NK-92 treated with Interleukin-12 subunit alpha and Interleukin-12 subunit beta, amount 100 ng/mL, for 24 hours (cell line): ENCODE measurements at regions not wholly inside any gene's neighbourhood (a gene's known extent, or its start where the extent isn't known, plus 50 kb on each side); places are given as distances from the start of the nearest gene placed in this dataset.
A peak's percentile ranks its signal among the peaks of the same experiment; 100 is the strongest.
"Not testable (repeated sequence)": the region's sequence is repeated elsewhere in the genome, so short reads cannot be mapped to it uniquely, and the experiment has no call there.

Source experiments
- DNase-seq: peaks from one replicate; lab custom pipeline; 2025; lab: John Stamatoyannopoulos, UW

GRCh38 chr4:152063621-152064240, 302.9 kb upstream of the GATB start:
- DNase-seq = peak; percentile 2

GRCh38 chr4:152062936-152063620, 302.3 kb upstream of the GATB start:
- DNase-seq = no peak

DNA sequence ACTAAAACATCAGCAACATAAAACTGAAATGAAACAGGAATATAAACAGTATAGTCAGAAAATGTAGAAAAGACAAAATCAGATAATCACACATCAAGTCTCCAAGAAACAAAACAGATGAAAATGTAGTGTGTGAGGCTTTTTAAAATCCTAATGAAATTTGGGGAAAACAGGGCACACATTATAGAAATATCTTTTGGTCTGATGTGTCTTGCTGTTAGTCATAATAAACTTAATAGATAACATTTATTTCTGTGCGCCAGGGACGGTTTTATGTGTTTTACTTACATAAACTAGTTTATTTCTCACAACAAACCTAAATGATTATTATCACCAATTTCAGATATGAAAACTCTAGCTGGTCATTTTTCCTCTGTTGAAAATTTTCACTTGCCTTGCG, 293.9 kb upstream of the GATB start:
- DNase-seq = no peak

- no peak for DNase-seq
Measured at GRCh38 chr4:152052451-152053057, 291.7 kb upstream of the GATB start.

DNA sequence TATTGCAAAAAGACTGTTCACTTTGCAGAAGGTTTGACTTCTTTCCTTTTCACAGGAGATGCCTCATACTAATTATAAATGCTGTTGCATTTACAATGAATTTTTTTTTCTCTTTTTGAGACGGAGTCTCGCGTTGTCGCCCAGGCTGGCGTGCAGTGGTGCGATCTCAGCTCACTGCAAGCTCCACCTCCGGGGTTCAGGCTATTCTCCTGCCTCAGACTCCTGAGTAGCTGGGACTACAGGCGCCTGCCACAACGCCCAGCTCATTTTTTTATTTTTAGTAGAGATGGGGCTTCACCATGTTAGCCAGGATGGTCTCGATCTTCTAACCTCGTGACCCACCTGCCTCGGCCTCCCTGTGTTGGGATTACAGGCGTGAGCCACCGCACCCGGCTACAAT, 290.5 kb upstream of the GATB start:
- not testable (repeated sequence) for DNase-seq

GRCh38 chr4:152050106-152050505, 289.3 kb upstream of the GATB start:
- no peak for DNase-seq

- no peak for DNase-seq
Measured at GRCh38 chr4:152047451-152047850, 286.6 kb upstream of the GATB start.

- no peak for DNase-seq
Measured at GRCh38 chr4:152045807-152046571, 285.2 kb upstream of the GATB start.

DNA sequence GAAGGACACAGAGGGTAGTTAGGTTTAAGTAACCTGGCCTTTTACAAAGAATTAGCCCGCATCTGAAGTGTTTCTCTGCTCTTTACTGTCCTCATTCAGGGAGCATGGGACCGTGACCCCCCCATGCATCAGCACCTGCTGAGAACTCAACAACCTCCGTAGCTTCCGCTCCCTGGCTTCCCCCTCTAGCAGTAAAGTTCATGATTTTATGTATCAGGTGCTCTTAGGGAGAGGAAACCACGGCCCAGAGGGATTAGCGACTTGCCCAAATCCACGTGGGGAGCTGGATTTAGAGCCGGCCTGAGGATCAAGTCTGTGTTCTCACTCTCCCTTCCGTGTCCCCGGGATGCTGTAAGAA, 284.6 kb upstream of the GATB start:
- no peak for DNase-seq

DNA sequence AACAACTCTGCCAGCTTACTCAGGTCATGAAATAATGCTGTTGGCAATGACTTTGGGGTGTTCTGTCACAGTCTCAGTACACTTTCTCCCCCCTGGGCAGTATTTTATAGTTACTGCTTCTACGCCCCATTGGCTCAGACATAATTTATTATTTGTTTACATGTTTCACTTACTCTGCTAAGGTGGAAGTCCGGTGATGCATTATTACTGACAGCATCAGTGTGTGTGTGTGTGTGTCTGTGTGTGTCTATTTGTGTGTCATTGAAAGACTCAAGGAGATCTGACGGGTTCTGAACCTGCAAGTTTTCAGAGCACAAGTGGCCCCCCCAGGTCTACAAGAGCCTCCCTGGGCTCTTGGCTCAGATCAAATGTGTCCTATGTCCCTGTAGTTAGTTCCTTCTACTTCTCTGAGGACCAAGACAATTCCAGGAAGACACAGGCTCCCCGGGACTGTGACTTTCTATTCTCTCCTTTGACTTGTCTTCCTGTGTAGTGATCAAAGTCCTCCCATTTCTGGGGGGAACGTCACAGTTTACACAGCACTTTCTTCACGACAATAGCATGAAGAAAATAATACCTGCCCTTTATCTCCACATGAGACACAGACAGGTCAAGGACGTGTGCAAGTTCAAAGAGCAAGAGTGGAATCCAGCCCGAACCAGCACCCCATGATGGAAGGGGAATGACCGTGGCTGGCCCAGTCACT, 283.7 kb upstream of the GATB start:
- DNase-seq = no peak

- DNase-seq = no peak
Measured at GRCh38 chr4:152041295-152041694, 280.5 kb upstream of the GATB start.

DNA sequence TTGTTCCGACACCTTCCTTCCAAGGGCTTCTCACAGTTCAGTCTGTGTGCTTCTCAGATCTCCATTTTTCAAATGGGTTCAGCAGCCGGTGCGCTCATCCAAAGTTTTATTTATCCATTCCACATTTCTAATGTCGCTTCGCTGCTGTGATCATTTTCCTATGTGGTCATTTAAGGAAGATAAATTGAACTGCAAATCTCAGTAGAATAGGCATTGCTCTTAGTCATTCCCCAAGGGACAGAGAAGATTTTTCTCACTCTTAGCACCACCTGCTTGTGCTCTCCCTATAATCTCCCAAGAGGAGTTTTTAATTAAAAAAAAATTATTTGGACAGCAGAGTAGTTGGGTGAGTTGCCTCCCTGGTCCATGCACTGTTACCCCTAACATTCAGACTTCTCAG, 278.9 kb upstream of the GATB start:
- no peak for DNase-seq

DNA sequence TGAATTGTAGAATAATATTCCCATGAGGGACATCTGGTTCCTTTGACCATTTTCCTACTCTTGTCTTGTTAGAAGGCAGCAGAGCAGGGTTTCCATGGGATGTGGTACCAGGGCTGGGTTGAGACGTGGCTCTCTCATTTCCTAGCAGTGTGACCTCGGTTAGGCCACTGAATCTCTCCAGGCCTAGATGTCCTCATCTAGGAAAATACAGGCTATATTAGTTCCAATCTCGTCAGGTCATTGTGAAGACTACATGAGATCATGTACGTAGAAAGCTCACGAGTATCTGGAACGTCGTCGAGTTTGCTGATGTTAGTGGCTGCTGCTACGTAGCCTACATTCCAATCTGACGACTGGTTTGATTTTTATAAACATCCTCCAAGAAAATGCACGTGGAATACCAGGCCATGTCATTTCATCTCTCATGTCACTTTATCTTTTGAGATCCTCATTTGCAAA, 278.2 kb upstream of the GATB start:
- DNase-seq = no peak

- no peak for DNase-seq
Measured at GRCh38 chr4:152038238-152038637, 277.4 kb upstream of the GATB start.

- no peak for DNase-seq
Measured at GRCh38 chr4:152037435-152037834, 276.6 kb upstream of the GATB start.

DNA sequence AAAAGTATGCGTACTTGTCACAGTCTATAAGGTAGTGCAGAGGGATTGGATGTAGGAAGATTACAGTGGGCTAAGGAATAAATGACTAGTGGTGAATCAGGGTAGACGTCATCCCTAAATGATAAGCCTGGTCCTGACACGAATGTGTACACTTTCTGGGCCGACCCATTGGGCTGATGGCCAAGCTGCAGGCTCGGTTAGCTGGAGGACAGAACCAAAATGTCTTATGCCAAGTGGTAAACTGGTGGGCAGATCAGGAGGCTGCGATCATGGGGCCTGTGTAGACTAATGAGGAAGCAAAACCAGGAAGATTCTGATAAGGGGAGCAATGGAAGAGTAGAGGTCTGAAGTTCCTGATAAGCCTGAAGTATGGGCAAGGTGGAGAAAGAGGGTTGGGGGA, 272.8 kb upstream of the GATB start:
- DNase-seq = no peak

GRCh38 chr4:152032722-152033131, 271.9 kb upstream of the GATB start:
- DNase-seq = no peak

DNA sequence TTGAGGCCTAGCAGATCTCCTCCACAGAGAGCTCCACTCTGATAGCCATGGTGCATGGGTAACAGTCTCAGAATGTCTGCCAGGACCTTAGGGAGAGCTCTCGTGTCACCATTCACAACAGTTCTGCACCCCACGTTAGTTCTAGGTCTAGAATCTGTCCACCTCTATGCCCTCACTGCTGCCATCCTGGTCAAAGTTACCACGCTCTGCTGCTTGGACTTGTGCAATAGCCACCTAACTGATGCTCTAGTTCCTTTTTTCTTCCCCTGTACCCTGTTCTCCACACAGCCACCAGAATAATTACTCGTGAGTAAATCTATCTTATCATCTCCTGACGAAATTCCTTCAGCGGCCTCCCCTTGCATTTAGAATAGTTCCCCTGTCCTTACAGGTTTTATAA, 268.8 kb upstream of the GATB start:
- no peak for DNase-seq

- DNase-seq = no peak
Measured at GRCh38 chr4:152028131-152028530, 267.3 kb upstream of the GATB start.

DNA sequence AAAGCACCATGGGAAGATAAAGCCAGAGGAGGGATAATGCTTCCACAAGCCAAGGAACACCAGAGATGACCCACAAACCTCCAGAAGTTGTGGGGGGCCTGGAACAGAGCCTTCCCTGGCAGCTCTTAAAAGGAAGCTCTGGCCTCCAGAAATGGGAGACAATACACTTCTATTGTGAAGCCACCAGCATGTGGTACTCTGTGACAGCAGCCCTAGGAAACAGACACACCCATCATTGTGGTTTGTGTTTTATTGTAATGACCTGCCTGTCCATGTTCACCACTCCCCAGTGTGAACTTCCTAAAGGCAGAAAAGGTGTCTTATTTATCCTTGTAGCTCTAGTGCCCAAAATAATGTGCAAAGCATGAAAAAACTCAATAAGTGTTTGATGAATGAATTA, 264.1 kb upstream of the GATB start:
- DNase-seq = no peak

DNA sequence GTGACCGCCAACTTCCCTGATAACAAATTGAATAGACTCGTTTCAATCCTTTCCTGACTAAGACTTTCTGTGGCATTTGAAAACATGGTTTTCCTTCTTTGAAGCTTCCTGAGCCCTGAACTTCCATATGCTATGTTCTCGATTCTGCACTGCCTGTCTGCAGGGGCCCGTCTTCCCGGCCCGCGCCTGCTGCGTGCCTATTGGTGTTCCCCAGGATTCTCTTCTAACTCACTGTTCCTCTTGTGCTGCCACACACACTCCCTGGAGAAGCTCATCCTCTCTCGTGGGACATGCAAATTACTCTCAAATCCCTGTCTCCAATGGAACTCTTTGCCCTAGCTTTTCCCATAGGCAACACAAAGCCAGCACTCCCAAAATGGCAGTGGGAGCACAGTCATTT, 262.9 kb upstream of the GATB start:
- no peak for DNase-seq

DNA sequence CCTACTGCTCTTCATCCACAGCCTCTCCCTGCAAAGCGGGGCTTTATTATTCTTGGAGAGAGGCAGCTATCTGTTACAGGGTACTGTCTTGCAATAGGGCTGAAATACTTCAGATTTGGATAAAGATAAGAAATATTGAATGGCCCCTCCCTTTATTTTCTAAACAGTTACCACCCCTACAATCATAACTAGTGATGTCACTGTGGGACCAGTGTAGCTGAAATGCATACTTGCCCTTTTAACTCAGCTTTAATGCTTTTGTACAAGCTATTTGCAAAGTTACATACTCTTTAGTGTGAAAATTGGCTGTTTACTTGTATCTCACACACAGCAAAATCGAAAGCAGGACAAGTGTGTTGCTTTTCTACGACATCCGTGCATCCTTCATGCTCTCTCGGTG, 261.7 kb upstream of the GATB start:
- no peak for DNase-seq
